HepG2 (cell line): ENCODE measurements at regions not wholly inside any gene's neighbourhood (a gene's known extent, or its start where the extent isn't known, plus 50 kb on each side); places are given as distances from the start of the nearest gene placed in this dataset.

Source experiments
- ATAC-seq: fragments of 200-7000 bp; cut with Tn5 transposase; 3 replicates; pipeline ENCODE4 v1.9.1; 2020; ENCODE audit warnings: mild to moderate bottlenecking, moderate library complexity
- BruUV-seq: library from RNA; stranded (reverse); fragments of 400-500 nt; replicated peaks from 2 replicates; lab custom pipeline; 2021; lab: Mats Ljungman, UMichigan
- CTCF ChIA-PET: fragments of 300-600 bp; formaldehyde crosslinking; extraction: SDS; loops from one replicate; lab custom pipeline; 2021; ENCODE audit warnings: low total read pairs, inconsistent platforms, low intra/inter-chr PET ratio; lab: Yijun Ruan, JAX
- POLR2A ChIA-PET: fragments of 350-600 bp; sonication (Branson Sonifier 250); formaldehyde crosslinking; loops from one replicate; lab custom pipeline; 2020; ENCODE audit warnings: antibody characterized with exemption, inconsistent platforms; lab: Yijun Ruan, JAX
- DNase-seq: peaks from one replicate; pipeline ENCODE4 v3.0.0-alpha.2; 2015; ENCODE audit warnings: low spot score
- FAIRE-seq: peaks from 3 replicates; lab custom pipeline; 2011; peaks lifted over from hg19 to GRCh38; lab: Jason Lieb, UNC
- H2AFZ ChIP-seq: one replicate; pipeline ENCODE4 v1.6.1; 2011; ENCODE audit warnings: low read length, inconsistent platforms
- H3K27ac ChIP-seq: fragments of 300-600 bp; 3 replicates; pipeline ENCODE4 v1.8.0; 2011; ENCODE audit warnings: mixed run types, mild to moderate bottlenecking, mixed read lengths, low read length, inconsistent platforms; ENCODE audit not compliant: insufficient read depth; ENCODE audit errors: extremely low read length
- H3K27me3 ChIP-seq, 2 experiments: fragments of 200-600 bp in 1 of 2; 2 replicates in 1 of 2; 3 replicates in 1 of 2; pipeline versions ENCODE4 v1.6.0 to v1.8.0; 2011; ENCODE audit warnings: low read length in 2 of 2, mild to moderate bottlenecking in 2 of 2, moderate library complexity in 2 of 2, inconsistent platforms in 1 of 2; ENCODE audit not compliant: insufficient read depth in 2 of 2, control insufficient read depth in 1 of 2
- H3K36me3 ChIP-seq, 2 experiments: fragments of 200-600 bp in 1 of 2; replicated peaks in 1 of 2; 2 replicates in 1 of 2; 3 replicates in 1 of 2; pipeline versions ENCODE4 v1.5.1 to v1.8.0; 2011; ENCODE audit warnings: low read length in 2 of 2, inconsistent platforms in 1 of 2; ENCODE audit not compliant: insufficient read depth in 2 of 2, control insufficient read depth in 1 of 2
- H3K4me1 ChIP-seq: 2 replicates; pipeline ENCODE4 v1.5.1; 2012; ENCODE audit warnings: low read length, inconsistent platforms; ENCODE audit not compliant: insufficient read depth
- H3K4me2 ChIP-seq: 2 replicates; pipeline ENCODE4 v1.6.0; 2011; ENCODE audit warnings: low read depth, low read length, inconsistent platforms
- H3K4me3 ChIP-seq, 3 experiments: fragments of 200-600 bp in 1 of 3; sonication (generic), shearing (Covaris generic) in 1 of 3; replicated peaks in 1 of 3; 2 replicates each; pipeline ENCODE4 v1.5.1; 2011 to 2016; ENCODE audit warnings: low read length in 3 of 3, inconsistent platforms in 2 of 3, low read depth in 2 of 3, mild to moderate bottlenecking in 2 of 3, control low read depth in 1 of 3, mixed read lengths in 1 of 3; ENCODE audit not compliant: insufficient read depth in 1 of 3
- H3K79me2 ChIP-seq: one replicate; pipeline ENCODE4 v1.6.1; 2011; ENCODE audit warnings: low read length, inconsistent platforms; ENCODE audit not compliant: insufficient read depth
- H3K9ac ChIP-seq: 2 replicates; pipeline ENCODE4 v1.6.0; 2011; ENCODE audit warnings: mild to moderate bottlenecking, low read depth, low read length, inconsistent platforms; ENCODE audit not compliant: insufficient read depth
- H3K9me3 ChIP-seq: 2 replicates; pipeline ENCODE4 v1.5.1; 2012; ENCODE audit warnings: mild to moderate bottlenecking, low read length
- H4K20me1 ChIP-seq: 2 replicates; pipeline ENCODE4 v1.6.0; 2011; ENCODE audit warnings: inconsistent platforms, mild to moderate bottlenecking, low read length, moderate library complexity; ENCODE audit not compliant: insufficient read depth
- ARHGAP35 ChIP-seq: sonication (generic); formaldehyde crosslinking; IDR thresholded peaks from 2 replicates; pipeline ENCODE4 v1.9.0; 2022; ENCODE audit warnings: mild to moderate bottlenecking, inconsistent platforms, moderate library complexity, missing genetic modification reagents, borderline replicate concordance
- BRD4 ChIP-seq: sonication (generic); formaldehyde crosslinking; IDR thresholded peaks from 2 replicates; pipeline ENCODE4 v1.4.0; 2020; ENCODE audit warnings: missing genetic modification reagents
- CENPBD1 ChIP-seq: sonication (generic); formaldehyde crosslinking; IDR thresholded peaks from 2 replicates; pipeline ENCODE4 v1.8.0; 2022; ENCODE audit warnings: missing genetic modification reagents, low read depth, mild to moderate bottlenecking, borderline replicate concordance
- NPAS2 ChIP-seq: sonication (generic); formaldehyde crosslinking; IDR thresholded peaks from 2 replicates; pipeline ENCODE4 v1.8.0; 2022; ENCODE audit warnings: mild to moderate bottlenecking, missing genetic modification reagents, borderline replicate concordance
- POGZ ChIP-seq: sonication (generic); formaldehyde crosslinking; IDR thresholded peaks from 2 replicates; pipeline ENCODE4 v1.4.0; 2020; ENCODE audit warnings: mild to moderate bottlenecking, missing genetic modification reagents
- SALL1 ChIP-seq: sonication (generic); formaldehyde crosslinking; IDR thresholded peaks from 2 replicates; pipeline ENCODE4 v1.8.0; 2022; ENCODE audit warnings: mild to moderate bottlenecking, missing genetic modification reagents
- SAP130 ChIP-seq: IDR thresholded peaks from 2 replicates; pipeline ENCODE4 v1.6.1; 2016; ENCODE audit warnings: low read depth
- STAT5B ChIP-seq: sonication (generic); formaldehyde crosslinking; IDR thresholded peaks from 2 replicates; pipeline ENCODE4 v1.4.0; 2020; ENCODE audit warnings: missing genetic modification reagents
- SUZ12 ChIP-seq: fragments of 150-350 bp; IDR thresholded peaks from 2 replicates; pipeline ENCODE4 v1.6.1; 2014; ENCODE audit warnings: low read depth, low read length
- ZKSCAN1 ChIP-seq: fragments of 150-350 bp; IDR thresholded peaks from 2 replicates; pipeline ENCODE4 v1.6.1; 2014; ENCODE audit warnings: low read length
- ZNF234 ChIP-seq: sonication (generic); formaldehyde crosslinking; conservative IDR thresholded peaks from 2 replicates; pipeline ENCODE4 v1.5.1; 2020; ENCODE audit warnings: mild to moderate bottlenecking, missing genetic modification reagents
- WGBS: methylation state at CpG from one replicate; pipeline ENCODE4 v1.1.6; 2017; ENCODE audit warnings: low lambda C conversion rate; 5-methylcytosine and 5-hydroxymethylcytosine counted together
- in situ Hi-C: cut with HindIII; loops from 2 replicates; pipeline ENCODE4 v1.10.0; 2017; ENCODE audit warnings: low pct_unique_long_range_greater_than_20kb; ENCODE audit not compliant: extremely low pct_ligation_motif_present
- intact Hi-C: fragments of 100-400 bp; cut with micrococcal nuclease; formaldehyde crosslinking; loops from one replicate; pipeline ENCODE4 v1.10.0; 2022; ENCODE audit not compliant: unreplicated experiment
- TF ChIP-seq, protein P1 (sequence below): sonication (generic); formaldehyde crosslinking; conservative IDR thresholded peaks from 2 replicates; pipeline ENCODE4 v1.4.0; 2020; ENCODE audit warnings: missing genetic modification reagents
- TF ChIP-seq, protein P2 (sequence below): sonication (generic); formaldehyde crosslinking; IDR thresholded peaks from 2 replicates; pipeline ENCODE4 v1.9.0; 2021; ENCODE audit warnings: missing genetic modification reagents, borderline replicate concordance
- TF ChIP-seq, protein P3 (sequence below): IDR thresholded peaks from 2 replicates; pipeline ENCODE4 v1.6.1; 2016

DNA sequence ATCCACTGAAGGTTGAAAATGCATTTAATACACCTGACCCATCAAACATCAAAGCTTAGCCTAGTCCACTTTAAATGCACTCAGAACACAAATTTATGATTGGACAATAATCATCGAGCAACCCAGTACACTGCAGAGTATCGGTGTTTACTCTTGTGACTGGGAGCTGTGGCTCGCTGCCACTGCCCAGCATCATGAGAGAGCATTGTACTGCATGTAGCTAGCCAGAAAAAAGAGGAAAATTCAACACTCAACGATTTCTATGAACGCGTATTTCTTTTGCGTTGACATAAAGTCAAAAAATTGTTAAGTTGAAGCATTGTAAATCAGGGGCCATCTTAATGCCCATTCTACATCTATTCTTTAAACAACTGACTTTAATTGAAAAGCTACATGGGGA is 95.1 kb upstream of the CD180 start:
- Histone ChIP-seq H3K4me2 (no peak overlapping the region), H3K9ac (no peak overlapping the region), H3K27ac (no peak overlapping the region), H4K20me1 (no peaks in the 10 kb centered on the region), H3K36me3 (no peaks in the 10 kb centered on the region), H3K4me3 (no peak overlapping the region), H3K27me3 (no peaks in the 10 kb centered on the region), H3K4me1 (no peaks in the 10 kb centered on the region), H2AFZ (no peak overlapping the region), H3K9me3 (no peaks in the 10 kb centered on the region), H3K79me2 (no peaks in the 10 kb centered on the region)
- no peak for TF ChIP-seq SUZ12
- TF ChIP-seq CENPBD1 (CRISPR knock-in tag), result no peak
- TF ChIP-seq, protein P1, sequence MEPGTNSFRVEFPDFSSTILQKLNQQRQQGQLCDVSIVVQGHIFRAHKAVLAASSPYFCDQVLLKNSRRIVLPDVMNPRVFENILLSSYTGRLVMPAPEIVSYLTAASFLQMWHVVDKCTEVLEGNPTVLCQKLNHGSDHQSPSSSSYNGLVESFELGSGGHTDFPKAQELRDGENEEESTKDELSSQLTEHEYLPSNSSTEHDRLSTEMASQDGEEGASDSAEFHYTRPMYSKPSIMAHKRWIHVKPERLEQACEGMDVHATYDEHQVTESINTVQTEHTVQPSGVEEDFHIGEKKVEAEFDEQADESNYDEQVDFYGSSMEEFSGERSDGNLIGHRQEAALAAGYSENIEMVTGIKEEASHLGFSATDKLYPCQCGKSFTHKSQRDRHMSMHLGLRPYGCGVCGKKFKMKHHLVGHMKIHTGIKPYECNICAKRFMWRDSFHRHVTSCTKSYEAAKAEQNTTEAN, result no peak
- TF ChIP-seq SALL1 (CRISPR knock-in tag), result no peak
- TF ChIP-seq NPAS2 (CRISPR knock-in tag), result no peak
- ChIA-PET POLR2A (no interaction called here), CTCF (no interaction called here)
- in situ Hi-C loops (no loop called here), intact Hi-C loops (no loop called here)
- WGBS, result 58% methylated on average over 7 of the region's 7 CpGs
- DNase-seq (no peak), FAIRE-seq (no peak), ATAC-seq (no peak)
- no TSS peak for BruUV-seq

DNA sequence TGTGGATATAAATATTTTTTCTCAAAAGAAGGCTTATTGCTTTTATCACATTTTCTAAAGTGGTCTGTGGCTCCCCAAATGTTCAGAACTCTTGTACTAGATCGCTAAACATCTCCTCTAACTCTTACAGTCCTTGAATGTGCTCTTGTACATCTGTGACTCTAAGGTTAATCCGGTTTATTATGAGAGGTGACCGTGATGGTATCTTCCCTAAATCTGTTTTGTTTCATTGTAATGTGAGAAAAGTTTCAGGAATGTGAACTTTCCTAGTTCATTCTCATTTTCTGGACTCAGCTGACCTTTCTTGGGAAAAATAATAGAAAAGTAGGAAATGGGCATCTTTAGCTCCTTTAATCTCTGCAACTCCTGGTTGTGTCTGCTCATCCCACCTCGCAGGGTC is 94.5 kb upstream of the CD180 start:
- H3K9ac ChIP-seq, result no peak overlapping the region
- no peak for FAIRE-seq
- CTCF ChIA-PET, result no interaction called here
- no peak overlapping the region for H3K27ac ChIP-seq
- H3K9me3 ChIP-seq, result no peaks in the 10 kb centered on the region
- H3K4me2 ChIP-seq, result no peak overlapping the region
- H2AFZ ChIP-seq, result no peak overlapping the region
- intact Hi-C loops (no loop called here), in situ Hi-C loops (no loop called here)
- ATAC-seq, result no peak
- DNase-seq, result no peak
- H3K36me3 ChIP-seq, result no peaks in the 10 kb centered on the region
- 29% methylated on average over 4 of the region's 4 CpGs for WGBS
- no peaks in the 10 kb centered on the region for H3K27me3 ChIP-seq
- H3K4me3 ChIP-seq, result no peak overlapping the region
- H3K4me1 ChIP-seq, result peaks cover 5% of the 10 kb centered on the region; the same call in 1 of the 2 replicates
- POLR2A ChIA-PET, result no interaction called here
- no peaks in the 10 kb centered on the region for H4K20me1 ChIP-seq
- no peaks in the 10 kb centered on the region for H3K79me2 ChIP-seq
- no TSS peak for BruUV-seq
- TF ChIP-seq ZNF234 (CRISPR knock-in tag), result no peak
- no peak for TF ChIP-seq STAT5B (CRISPR knock-in tag)
- TF ChIP-seq BRD4, result no peak
- no peak for TF ChIP-seq POGZ (CRISPR knock-in tag)
- TF ChIP-seq SAP130 (CRISPR knock-in tag), result no peak
- no peak for TF ChIP-seq ARHGAP35 (CRISPR knock-in tag)
- TF ChIP-seq, protein P2, sequence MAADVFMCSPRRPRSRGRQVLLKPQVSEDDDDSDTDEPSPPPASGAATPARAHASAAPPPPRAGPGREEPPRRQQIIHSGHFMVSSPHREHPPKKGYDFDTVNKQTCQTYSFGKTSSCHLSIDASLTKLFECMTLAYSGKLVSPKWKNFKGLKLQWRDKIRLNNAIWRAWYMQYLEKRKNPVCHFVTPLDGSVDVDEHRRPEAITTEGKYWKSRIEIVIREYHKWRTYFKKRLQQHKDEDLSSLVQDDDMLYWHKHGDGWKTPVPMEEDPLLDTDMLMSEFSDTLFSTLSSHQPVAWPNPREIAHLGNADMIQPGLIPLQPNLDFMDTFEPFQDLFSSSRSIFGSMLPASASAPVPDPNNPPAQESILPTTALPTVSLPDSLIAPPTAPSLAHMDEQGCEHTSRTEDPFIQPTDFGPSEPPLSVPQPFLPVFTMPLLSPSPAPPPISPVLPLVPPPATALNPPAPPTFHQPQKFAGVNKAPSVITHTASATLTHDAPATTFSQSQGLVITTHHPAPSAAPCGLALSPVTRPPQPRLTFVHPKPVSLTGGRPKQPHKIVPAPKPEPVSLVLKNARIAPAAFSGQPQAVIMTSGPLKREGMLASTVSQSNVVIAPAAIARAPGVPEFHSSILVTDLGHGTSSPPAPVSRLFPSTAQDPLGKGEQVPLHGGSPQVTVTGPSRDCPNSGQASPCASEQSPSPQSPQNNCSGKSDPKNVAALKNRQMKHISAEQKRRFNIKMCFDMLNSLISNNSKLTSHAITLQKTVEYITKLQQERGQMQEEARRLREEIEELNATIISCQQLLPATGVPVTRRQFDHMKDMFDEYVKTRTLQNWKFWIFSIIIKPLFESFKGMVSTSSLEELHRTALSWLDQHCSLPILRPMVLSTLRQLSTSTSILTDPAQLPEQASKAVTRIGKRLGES, result no peak
- TF ChIP-seq, protein P3, sequence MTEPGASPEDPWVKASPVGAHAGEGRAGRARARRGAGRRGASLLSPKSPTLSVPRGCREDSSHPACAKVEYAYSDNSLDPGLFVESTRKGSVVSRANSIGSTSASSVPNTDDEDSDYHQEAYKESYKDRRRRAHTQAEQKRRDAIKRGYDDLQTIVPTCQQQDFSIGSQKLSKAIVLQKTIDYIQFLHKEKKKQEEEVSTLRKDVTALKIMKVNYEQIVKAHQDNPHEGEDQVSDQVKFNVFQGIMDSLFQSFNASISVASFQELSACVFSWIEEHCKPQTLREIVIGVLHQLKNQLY, result no peak
- no peak for TF ChIP-seq ZKSCAN1
